Left forelimb (tissue), 1 donor: ENCODE measurements at regions not wholly inside any gene's neighbourhood (a gene's known extent, or its start where the extent isn't known, plus 50 kb on each side); places are given as distances from the start of the nearest gene placed in this dataset.
"Not testable (repeated sequence)": the region's sequence is repeated elsewhere in the genome, so short reads cannot be mapped to it uniquely, and the experiment has no call there.

Source experiments
- DNase-seq: peaks from one replicate; pipeline ENCODE4 v3.0.0-alpha.2; 2018; ENCODE audit warnings: low spot score

DNA sequence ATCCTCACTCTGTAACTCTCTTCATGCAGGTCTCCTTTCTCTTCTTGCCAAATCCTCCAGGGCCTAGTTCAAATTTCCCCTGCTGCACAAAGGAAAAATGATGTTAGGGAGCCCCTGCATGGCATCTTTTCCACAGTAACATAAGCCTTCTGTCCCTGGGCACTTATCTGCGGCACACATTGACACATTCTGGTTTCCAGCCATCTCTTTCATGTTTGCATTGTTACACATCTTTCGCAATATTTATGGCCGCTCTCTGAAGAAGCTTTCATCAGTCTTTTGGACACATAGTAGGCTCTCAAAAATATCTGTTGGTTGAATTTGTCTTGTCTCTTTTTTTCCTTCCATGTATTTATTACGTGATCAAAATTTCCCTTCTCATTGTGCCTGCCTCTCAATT is 1806.1 kb upstream of the PIK3C3 start:
- no peak for DNase-seq

DNA sequence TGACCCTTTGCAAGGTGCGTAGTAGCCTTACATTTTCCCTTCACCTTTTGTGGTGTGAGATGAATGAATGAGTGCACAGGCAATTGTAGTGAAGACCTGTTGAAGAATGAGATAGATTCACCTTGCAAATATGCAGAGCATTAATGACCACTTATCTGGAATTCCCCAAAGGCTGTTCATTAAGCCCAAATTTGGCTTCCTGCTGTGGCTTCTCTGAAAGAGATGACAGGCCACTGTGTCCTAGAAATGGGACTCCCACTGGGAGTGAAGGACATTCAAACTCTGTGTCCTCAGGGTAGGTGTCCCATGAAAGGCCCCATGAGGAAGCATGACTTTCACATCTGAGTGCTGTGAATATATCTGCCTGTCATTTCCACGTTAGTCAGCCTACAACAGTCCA is 1821.8 kb upstream of the PIK3C3 start:
- no peak for DNase-seq

DNA sequence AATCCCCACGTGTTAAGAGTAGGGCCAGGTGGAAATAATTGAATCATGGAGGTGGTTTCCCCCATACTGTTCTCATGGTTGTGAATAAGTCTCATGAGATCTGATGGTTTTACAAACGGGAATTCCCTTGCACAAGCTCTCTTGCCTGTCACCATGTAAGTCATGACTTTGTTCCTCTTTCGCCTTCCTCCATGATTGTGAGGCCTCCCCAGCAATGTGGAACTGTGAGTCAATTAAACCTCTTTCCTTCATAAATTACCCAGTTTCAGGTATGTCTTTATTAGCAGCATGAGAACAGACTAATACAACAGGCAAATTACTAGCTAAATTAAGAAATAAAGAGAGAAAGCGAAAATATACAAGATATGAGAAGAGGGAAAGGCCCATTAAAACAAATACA is 1822.6 kb upstream of the PIK3C3 start:
- not testable (repeated sequence) for DNase-seq

DNA sequence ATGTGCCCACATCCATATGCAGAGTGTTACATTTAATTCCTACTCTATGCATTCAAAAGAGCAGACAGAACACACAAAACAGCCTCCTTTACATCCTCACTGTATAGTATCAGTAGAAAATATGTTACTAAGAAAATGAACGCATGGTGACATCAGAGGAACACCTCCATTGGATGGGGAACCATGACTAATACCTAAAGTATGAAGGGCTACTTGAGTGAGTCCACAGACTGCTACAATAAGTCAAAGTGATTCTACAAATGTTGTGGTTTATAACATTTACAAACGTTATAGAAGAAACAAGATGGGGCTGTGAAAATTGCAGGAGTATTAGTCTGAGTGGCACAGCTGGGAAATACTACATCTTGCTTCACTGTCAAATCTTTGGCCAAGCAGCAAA is 1830.9 kb upstream of the PIK3C3 start:
- no peak for DNase-seq

DNA sequence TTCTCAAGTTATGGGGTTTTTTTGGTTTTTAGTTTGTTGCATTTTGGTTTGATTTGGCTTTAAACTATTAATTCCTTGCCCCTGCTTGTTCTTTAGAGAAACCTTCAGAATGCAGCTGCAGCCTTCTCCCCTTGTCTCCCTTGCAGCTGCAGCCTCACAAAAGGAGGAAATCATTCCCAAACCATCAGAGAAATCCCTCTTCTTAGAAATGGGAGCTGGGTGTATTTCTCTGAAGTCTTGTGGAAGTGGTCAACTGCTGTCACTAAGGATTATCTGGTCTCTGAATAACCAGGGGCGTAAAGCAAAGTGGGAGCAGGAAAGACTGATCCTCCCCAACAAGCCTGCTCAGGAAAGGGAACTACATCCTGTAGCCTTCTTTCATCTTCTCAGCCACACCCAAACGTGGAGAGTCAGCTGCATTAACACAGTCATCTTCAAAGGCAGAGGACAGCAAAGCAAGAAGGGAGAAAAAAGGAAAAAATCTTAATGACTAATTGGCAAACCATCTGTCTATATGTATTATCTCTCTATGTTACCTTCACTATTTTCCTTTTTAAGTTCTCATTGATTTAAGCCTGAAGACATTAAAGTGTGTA is 1834.1 kb upstream of the PIK3C3 start:
- no peak for DNase-seq

DNA sequence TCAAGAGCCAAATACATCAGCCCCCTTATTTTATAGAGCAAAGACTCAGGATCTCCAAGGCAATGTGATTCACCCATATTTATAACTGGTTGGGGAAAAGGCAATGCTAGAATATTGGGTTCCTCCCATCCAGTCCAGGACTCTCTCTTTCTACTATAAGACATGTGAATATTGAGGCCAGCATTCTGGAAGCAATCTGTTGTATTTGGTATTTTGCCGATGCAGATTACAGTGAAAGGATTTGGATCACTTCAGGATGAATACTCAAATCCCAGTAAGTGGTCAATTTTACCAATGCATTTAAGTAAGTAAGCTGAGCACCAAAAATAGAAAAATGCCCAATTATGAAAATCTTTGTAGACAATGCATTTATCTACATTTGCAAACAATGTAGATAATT is 1834.7 kb upstream of the PIK3C3 start:
- no peak for DNase-seq

DNA sequence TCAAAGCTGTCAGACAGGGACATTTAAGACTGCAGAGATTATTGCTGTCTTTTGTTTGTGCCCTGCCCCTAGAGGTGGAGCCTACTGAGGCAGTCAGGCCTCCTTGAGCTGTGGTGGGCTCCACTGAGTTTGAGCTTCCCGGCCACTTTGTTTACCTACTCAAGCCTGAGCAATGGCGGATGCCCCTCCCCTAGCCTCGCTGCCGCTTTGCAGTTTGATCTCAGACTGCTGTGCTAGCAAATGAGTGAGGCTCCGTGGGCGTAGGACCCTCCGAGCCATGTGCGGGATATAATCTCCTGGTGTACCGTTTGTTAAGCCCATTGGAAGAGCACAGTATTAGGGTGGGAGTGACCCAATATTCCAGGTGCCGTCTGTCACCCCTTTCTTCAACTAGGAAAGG is 1835.5 kb upstream of the PIK3C3 start:
- DNase-seq: not testable (repeated sequence)

DNA sequence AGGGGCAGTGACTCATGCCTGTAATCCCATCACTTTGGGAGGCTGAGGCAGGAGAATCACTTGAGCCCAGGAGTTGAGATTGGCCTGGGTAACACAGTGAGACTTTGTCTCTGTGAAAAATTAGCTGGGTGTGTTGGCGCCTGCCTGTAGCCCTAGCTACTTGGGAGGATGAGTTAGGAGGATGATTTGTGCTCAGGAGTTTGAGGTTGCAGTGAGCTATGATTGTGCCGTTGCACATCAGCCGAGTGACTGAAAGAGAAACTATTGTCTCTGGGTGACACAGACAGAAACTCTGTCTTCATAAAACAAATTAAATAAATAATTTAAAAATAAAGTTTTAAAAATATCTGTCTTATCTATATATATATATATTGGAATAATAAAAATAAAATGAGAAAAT is 1844.6 kb upstream of the PIK3C3 start:
- DNase-seq: no peak

DNA sequence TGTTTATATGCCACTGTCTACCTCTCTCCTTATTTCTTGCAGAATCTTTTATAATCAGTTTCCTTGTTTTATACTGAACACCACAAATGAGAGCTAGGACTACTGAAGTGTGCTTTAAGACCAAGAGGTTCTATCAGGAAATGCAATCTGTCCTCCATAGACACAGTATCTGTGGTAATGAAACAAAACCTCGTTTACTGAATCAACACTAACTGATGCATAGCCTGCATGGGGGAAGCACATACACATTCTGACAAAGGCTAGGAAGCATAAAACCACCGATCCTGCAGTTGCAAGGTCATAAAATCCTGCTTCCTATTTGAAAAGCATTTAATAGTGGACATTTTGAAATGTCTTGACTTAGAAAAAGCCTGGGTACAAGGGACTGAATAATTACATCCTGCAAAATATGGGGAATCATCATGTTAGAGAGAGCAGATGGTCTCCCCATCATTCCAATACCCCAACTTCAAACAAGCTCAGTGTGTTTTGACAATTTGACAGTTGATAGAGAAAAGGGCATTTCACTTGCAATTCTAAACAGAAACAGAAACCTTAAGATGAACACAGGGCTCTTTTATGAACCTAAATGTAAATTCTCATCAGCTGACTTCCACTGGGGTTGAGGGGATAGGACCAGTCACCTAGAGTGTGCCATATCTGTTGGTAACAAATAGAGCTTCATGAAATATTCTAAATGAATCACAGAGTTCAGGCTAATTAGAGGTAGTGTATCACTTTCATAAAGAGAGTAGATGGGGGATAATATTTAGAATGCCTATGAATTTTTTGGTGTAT is 1845.6 kb upstream of the PIK3C3 start:
- no peak for DNase-seq

DNA sequence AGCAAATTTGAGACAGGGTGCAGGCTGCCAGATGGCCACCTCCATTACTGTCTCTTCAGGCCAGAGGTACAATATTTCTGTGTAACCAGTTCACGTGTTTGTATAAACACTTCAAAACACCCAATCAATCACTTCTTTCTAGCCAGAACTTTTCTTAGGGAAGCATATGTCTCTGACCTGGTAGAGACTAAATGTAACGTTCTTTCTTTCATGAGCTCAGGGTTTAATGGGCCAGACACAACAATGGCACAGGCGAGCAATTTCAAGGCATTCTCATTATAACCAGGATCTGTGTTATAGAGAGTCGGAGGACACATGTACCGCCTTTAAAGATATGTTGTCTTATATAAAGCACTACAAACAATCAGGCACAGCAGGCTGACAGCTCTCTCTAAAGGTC is 1846.4 kb upstream of the PIK3C3 start:
- DNase-seq: no peak

DNA sequence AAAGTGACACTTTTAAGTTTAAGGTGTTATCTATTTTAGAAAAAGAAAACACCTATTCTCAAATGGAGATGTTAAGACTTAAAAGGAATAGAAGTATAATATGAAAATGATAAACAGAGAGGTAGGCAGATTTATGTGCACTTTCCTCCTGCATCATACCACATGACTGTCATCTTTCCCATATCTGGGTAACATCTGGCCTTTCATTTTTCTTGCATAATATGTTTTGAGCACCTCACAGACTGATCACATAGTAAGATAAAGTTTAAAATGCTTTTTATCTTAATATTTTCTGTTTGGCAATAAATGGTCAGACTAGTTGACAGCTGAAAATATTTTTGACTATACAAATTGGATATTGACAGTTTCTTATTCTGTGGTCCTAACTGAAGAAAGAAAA is 1852.1 kb upstream of the PIK3C3 start:
- no peak for DNase-seq

DNA sequence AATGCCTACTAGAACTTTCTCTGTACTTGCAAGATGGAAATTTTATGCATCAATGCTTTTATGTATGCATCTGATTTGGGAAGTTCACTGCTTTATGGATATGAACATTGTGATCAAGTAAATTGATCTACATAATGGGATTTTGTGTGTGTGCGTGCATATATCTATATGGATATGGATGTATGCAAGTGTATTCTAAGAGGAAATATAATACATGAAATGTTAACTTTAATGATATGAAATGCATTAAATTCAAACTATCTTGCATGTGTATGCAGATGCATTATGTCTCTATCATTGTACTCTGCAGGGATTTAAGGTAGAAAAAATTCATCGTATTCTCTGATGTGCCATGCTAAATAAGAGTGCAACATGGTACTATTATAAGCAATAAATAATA is 1855.4 kb upstream of the PIK3C3 start:
- no peak for DNase-seq

DNA sequence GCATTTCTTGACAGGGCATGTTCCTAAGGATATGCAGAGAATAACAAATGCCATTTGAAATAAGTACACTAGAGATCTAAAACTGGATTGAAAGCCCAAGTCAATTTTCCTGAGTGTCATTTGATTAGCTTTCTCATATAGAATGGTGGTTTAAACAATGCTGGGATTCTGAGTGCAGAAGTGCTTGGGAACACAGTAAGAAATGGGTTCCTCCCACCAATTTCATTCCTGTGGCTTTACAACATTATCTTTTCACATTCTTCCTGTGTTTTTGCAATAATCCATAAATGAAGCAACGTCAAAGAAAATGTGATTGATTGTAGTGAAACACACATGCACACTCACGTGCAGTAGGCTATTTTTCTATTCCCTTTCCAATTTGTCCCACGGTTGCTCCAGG is 1858.4 kb upstream of the PIK3C3 start:
- DNase-seq: no peak

DNA sequence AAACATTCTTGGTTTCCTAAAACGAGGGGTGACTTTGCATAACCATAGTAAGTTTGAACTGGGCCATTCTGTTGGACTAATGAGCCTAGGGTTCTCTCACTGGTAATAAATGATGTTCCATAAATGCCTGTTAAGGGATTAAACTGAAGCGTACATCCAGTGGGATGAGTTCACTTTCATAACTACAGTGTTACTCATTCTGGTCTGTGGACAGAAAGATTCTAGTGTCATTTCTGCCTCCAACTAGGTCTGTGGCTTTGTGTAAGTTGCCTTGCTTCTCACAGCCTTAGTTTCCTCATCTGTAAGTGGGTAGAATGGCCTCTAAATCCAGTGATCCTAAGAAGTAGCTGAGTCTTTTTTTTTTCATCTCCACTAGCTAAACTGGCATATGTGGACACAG is 1860.6 kb upstream of the PIK3C3 start:
- no peak for DNase-seq

DNA sequence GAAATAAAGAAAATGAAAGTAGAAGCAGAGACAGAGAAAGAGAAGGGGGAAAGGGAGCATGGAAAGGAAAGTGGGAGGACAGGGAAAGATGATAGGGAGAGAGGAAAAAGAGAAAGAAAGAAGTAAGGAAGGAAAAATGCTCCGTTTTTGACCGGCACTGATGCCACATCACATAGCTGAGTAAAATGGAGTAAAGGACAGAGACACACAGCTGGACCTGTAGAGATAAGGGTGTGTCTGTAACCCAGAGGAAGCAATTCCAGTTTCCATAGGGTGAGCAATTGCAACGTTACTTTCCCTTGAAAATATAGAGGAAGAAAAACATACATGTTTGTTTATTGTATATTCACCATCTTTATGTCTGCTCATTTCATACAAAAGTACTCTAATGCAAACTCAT is 1866.9 kb upstream of the PIK3C3 start:
- no peak for DNase-seq

DNA sequence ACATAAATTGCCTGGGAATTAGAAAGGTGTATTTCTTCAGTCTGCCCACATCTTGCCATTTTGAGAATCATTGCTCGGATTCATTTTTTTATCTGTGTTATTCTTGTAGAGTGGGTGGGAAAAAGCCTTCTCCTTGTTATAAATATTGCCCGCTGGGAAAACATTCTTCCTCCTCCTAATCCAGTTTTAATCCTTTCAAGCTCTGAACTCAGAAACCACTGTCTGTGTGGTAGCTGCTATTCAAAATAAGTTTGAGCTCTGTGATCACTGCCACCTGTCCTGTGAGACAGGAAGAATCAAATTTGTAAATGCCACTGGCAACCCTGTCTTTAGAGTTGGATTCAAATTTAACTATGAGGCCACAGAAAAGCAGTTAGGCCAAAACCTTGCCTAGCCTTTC is 1875.2 kb upstream of the PIK3C3 start:
- DNase-seq: no peak

DNA sequence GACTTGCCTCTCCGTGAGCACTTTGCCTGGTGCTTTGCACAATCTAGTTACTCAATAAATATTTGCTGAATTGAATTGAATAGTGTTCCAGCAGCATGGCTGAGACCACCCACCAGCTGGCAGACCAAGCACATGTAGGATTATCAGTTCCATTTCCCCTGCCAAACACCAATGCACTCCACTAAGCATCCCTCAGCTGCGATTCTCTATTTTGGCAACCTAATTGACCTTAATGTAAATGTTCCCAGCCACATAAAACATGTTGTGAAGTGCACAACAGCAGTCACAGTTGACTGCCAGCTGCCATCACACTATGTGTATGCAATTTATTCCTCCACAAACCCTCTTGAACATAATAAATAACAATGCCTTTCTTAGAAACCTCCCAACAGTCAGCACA is 1879.4 kb upstream of the PIK3C3 start:
- DNase-seq: no peak

DNA sequence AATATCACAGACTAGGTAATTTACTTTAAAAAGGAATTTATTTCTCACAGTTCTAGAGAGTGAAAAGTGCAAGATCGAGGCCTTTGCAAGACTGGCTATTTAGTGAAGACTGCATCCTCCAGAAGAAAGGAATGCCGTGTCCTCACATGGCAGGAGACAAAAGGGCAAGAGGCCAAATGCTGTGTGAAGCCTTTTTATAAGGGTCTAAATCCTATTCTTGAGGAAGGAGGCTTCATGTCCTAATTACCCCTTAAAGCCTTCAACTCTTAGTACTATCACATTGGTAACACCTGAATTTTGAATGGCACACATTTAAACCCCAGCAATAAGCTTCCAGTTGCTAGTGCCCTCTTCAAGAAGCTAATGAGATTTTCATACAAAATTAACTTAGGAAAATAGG is 1882.3 kb upstream of the PIK3C3 start:
- no peak for DNase-seq

DNA sequence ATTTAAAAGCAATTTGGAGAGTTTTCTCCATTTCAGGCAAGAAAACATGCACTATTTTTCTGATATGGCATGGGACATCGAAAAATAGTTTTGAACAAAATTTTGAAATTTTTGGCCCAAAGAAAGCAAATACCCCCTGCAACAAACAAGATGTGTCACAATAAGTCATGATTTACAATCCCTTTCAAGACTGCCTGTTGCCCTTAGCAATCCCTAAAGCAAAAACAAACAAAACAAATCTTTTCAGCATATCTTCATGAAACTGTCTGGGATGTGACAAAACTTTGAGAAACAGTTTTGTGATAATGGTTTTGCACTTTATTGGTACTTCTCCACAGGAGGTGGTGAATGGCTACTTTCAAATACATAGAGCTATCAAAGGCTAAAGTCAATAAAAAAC is 1888.7 kb upstream of the PIK3C3 start:
- DNase-seq: no peak

DNA sequence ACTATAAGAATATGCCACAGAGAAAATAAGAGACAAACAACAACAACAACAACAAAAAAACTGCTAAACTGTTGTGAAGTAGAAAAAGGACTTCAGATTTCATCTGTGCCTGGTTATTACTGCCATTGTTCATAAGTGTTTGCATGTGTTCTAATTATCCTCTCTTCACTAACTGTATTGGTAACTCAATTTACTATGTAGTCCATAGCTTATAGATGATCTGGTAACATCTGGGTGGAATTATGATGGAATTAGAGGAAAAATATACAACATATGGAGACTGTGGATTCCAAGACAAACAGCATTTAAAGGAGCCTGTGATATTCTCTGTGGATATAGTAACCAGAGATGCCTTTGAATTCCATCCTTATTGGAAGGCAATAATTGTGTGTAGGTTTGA is 1891.5 kb upstream of the PIK3C3 start:
- no peak for DNase-seq

DNA sequence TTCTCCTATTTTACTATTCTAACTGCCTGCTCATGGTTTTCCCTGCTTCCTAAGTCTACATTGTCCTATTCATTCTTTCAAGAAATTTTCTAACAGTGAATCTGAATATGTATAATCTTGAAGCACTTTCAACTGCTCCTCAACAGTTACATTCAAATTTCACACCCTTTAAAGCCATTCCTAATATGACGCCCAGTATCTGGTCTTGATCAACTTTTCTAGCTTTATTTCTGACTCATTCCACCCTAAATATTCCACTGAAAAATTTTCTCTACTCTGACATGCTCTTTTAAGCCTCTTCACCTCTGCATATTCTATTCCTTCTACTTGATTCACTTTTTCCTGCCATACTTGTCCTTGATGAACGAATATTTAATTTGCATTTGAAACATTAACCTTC is 1893.9 kb upstream of the PIK3C3 start:
- DNase-seq: no peak

DNA sequence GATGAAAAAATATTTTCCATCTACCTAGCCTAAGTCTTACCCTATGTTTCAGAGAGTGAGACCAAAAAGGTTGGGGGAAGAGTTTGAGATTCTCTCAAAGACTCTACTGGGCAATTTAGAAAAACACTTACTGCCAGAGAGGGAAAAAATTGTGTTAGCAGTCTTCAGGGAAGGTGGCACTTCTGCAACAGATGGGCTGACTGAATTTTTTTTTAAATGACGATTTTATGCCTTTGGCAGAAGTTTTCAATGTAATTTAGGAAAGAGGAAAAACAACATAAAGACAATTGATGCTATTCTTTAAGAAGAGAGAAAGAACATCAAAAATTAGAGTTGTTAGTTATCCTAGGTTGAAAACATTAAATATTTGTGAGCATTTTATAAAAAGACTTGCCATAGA is 1894.5 kb upstream of the PIK3C3 start:
- DNase-seq: no peak

DNA sequence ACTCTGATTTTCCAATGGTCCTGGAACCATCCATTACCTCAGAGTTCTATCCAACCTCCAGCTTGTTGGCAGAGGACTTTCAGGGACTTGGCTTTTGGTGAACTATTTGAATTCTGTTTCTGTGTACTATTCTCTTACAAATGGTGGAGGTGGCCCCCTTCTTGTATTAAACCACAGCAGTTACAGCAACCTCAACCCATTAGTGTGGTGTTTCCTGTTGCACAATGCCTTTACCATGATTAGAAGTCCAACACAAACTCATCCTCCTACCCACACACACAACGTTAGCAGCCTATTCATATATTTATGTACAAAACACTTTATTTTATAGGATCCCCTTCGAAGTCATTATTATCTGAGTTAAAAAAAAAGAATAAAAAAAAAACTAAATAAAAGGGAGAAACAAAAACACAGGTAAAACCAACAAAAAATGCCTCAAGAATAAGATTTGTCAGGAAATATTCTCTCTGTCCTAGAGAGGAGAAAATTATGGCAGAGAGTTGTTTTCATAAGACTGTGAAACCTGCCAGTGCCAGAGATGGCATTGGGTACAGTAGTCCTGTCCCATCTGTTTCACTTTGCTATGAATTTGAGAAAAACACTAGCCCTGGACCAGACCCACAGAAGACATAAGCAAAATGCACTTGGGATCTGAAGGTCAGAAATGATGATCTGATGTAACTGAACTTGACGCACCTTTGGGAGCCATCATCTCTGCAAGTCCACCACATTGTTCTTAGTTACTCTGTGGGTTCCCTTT is 1896.0 kb upstream of the PIK3C3 start:
- DNase-seq: no peak
